ENCODE measurements at regions not wholly inside any gene's neighbourhood (a gene's known extent, or its start where the extent isn't known, plus 50 kb on each side); places are given as distances from the start of the nearest gene placed in this dataset.

GRCh38 chr12:88918161-88918560 is 337.9 kb upstream of the KITLG start:
- no peak overlapping the region for H3K4me3 ChIP-seq (ENCODE audit: low read length)
- Mint-ChIP-seq H3K9me3 (peaks cover 13% of the 10 kb centered on the region), H3K4me3 (no peak overlapping the region), H3K36me3 (ENCODE audit: low read depth) (no peaks in the 10 kb centered on the region), H3K27ac (no peak overlapping the region), H3K4me1 (peaks cover 19% of the 10 kb centered on the region), H3K27me3 (ENCODE audit: insufficient read depth) (no peaks in the 10 kb centered on the region)
- peaks cover 12% of the 10 kb centered on the region for H3K4me1 ChIP-seq (ENCODE audit: control insufficient read depth, insufficient read depth, low read length)
- WGBS, 2 experiments (ENCODE audit: insufficient coverage in 1 of 2, insufficient read length in 1 of 2): 95% methylated on average over 1 of the region's 1 CpG; no CpG with 5 or more reads in 1 of the 2 experiments
- no peak overlapping the region for H3K27ac ChIP-seq (ENCODE audit: low read depth, low read length)
- H3K27me3 ChIP-seq (ENCODE audit: control insufficient read depth, insufficient read depth, low read length, poor library complexity, severe bottlenecking): no peaks in the 10 kb centered on the region
- TF ChIP-seq, protein P1, sequence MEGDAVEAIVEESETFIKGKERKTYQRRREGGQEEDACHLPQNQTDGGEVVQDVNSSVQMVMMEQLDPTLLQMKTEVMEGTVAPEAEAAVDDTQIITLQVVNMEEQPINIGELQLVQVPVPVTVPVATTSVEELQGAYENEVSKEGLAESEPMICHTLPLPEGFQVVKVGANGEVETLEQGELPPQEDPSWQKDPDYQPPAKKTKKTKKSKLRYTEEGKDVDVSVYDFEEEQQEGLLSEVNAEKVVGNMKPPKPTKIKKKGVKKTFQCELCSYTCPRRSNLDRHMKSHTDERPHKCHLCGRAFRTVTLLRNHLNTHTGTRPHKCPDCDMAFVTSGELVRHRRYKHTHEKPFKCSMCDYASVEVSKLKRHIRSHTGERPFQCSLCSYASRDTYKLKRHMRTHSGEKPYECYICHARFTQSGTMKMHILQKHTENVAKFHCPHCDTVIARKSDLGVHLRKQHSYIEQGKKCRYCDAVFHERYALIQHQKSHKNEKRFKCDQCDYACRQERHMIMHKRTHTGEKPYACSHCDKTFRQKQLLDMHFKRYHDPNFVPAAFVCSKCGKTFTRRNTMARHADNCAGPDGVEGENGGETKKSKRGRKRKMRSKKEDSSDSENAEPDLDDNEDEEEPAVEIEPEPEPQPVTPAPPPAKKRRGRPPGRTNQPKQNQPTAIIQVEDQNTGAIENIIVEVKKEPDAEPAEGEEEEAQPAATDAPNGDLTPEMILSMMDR (conservative IDR thresholded peaks at IDR 0.05): no peak
- no peak for DNase-seq
- H3K36me3 ChIP-seq (ENCODE audit: control insufficient read depth, insufficient read depth, low read length): no peaks in the 10 kb centered on the region
- peaks cover 26% of the 10 kb centered on the region for H3K9me3 ChIP-seq (ENCODE audit: control insufficient read depth, low read length)
- H3K9ac ChIP-seq (ENCODE audit: extremely low read depth, low read length, poor library complexity, severe bottlenecking): no peak overlapping the region

DNA sequence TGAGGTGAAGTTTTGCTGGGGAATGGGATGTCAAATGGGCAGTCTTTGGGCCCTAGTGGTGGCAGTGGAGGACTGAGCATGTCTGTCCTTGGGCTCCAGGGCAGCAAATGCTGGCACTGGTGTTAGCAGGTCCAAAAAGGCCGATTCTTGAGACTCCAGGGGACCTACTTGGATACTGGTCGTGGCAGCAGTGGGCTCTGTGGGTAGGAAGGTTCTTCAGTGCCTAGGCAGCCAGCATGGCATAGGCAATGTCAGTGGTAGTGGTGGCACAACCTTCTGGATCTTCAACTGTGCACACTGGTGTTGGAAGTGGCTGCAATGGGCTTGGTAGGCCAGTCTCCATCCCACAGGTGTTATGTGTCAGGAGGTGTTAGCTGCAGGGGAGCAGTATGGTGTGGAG is 334.7 kb upstream of the KITLG start:
- DNase-seq: no peak
- Mint-ChIP-seq H3K27ac (no peak overlapping the region), H3K36me3 (ENCODE audit: low read depth) (no peaks in the 10 kb centered on the region), H3K4me3 (no peak overlapping the region), H3K27me3 (ENCODE audit: insufficient read depth) (no peaks in the 10 kb centered on the region), H3K9me3 (peaks cover 23% of the 10 kb centered on the region), H3K4me1 (no peaks in the 10 kb centered on the region)
- Histone ChIP-seq H3K27ac (ENCODE audit: low read depth, low read length) (no peak overlapping the region), H3K9me3 (ENCODE audit: control insufficient read depth, low read length) (peaks cover 35% of the 10 kb centered on the region), H3K4me1 (ENCODE audit: control insufficient read depth, insufficient read depth, low read length) (no peaks in the 10 kb centered on the region), H3K9ac (ENCODE audit: extremely low read depth, low read length, poor library complexity, severe bottlenecking) (no peak overlapping the region), H3K4me3 (ENCODE audit: low read length) (no peak overlapping the region), H3K36me3 (ENCODE audit: control insufficient read depth, insufficient read depth, low read length) (no peaks in the 10 kb centered on the region), H3K27me3 (ENCODE audit: control insufficient read depth, insufficient read depth, low read length, poor library complexity, severe bottlenecking) (no peaks in the 10 kb centered on the region)
- 69 to 83% methylated on average over 2 of the region's 2 CpGs for WGBS, 2 experiments (ENCODE audit: insufficient coverage in 1 of 2, insufficient read length in 1 of 2)
- TF ChIP-seq, protein P1 (conservative IDR thresholded peaks at IDR 0.05): no peak

DNA sequence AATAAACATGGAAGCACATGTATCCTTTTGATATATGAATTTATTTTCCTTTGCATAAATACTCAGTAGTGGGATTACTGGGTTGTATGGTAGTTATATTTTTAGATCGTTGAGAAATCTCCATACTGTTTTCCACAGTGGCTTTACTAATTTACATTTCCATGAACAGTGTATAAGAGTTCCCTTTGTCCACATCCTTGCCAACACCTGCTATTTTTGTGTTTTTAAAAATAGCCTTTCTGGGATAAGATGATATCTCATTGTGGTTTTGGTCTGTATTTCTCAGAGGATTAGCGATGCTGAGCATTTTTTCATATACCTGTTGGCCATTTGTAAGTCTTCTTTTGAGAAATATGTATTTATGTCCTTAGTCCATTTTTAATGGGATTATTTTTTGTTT is 329.2 kb upstream of the KITLG start:
- 86% methylated on average over 1 of the region's 2 CpGs; no CpG with 5 or more reads in 1 of the 2 experiments for WGBS, 2 experiments (ENCODE audit: insufficient coverage in 1 of 2, insufficient read length in 1 of 2)
- Mint-ChIP-seq H3K4me1 (peaks cover 2% of the 10 kb centered on the region), H3K27ac (no peak overlapping the region), H3K27me3 (ENCODE audit: insufficient read depth) (no peaks in the 10 kb centered on the region), H3K4me3 (no peak overlapping the region), H3K36me3 (ENCODE audit: low read depth) (no peaks in the 10 kb centered on the region), H3K9me3 (peaks cover 15% of the 10 kb centered on the region)
- Histone ChIP-seq H3K4me1 (ENCODE audit: control insufficient read depth, insufficient read depth, low read length) (no peaks in the 10 kb centered on the region), H3K4me3 (ENCODE audit: low read length) (no peak overlapping the region), H3K27me3 (ENCODE audit: control insufficient read depth, insufficient read depth, low read length, poor library complexity, severe bottlenecking) (no peaks in the 10 kb centered on the region), H3K9ac (ENCODE audit: extremely low read depth, low read length, poor library complexity, severe bottlenecking) (no peak overlapping the region), H3K36me3 (ENCODE audit: control insufficient read depth, insufficient read depth, low read length) (no peaks in the 10 kb centered on the region), H3K9me3 (ENCODE audit: control insufficient read depth, low read length) (peaks cover 20% of the 10 kb centered on the region), H3K27ac (ENCODE audit: low read depth, low read length) (no peak overlapping the region)
- TF ChIP-seq, protein P1 (conservative IDR thresholded peaks at IDR 0.05): no peak
- DNase-seq: no peak
